ENCODE measurements at regions not wholly inside any gene's neighbourhood (a gene's known extent, or its start where the extent isn't known, plus 50 kb on each side); places are given as distances from the start of the nearest gene placed in this dataset.

DNA sequence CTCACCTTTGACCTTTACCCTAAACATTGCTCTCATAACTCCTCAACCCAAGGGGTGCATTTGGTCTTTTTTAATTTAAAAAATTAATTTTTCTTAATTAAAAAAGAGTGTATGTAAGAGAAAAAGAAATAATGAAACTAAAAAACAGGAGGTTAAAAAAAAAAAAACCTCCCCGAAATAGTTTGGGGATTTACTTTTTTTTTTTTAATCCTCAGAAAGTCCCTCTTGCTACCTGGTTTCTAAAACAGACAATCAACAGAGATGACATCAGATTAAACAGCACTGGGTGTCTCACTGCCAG lies 301.3 kb downstream of the SOX9 start:
- DNase-seq (no peak), ATAC-seq (no peak)
- Mint-ChIP-seq H3K27ac (no peak overlapping the region), H3K4me3 (no peak overlapping the region), H3K36me3 (ENCODE audit: low read depth) (no peaks in the 10 kb centered on the region), H3K9me3 (ENCODE audit: low read depth) (peaks cover 3% of the 10 kb centered on the region), H3K27me3 (peaks cover 7% of the 10 kb centered on the region), H3K4me1 (peaks cover 14% of the 10 kb centered on the region)
- POLR2A ChIA-PET: no interaction called here
- intact Hi-C loops (cut with DNase I, micrococcal nuclease): no loop called here
- CTCF ChIA-PET: no interaction called here

DNA sequence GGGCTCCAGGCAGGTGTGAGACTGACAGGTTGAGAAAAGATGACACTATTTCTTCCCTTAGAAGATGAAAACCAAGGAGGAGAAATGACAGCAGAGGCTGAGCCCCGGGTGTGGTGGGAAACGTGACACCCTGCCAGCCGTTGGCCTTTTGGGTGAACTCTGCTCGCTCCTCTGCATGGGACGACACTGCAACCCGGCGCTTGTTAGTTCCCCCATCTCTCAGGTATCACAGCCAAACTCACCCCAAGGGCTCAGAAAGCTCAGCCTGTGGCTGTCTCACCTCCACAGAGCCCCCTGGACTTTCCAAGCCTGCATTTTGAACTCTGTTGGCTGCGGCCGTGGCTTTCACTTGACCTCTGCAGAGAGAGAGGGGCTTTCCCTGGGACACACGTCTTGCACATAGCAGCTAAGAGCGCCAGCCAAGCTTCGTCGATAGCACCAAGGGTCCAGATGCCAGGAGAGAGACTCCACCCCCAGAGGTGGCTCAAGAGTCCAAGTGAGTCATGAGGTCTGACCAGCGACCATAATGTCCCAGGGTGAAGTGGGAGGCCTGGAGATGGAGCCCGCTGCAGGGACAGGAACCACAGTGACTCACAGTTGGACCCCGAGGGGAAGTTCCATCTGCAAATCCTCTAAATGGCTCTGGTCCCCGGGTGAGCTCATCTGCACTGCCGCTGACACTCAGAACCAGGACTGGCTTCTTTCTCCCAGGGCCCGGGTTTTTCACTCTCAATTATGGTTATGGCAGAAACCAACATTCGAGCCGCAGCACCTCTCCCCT lies 301.9 kb downstream of the SOX9 start:
- peak; percentile 61 for DNase-seq
- Mint-ChIP-seq H3K27ac (no peak overlapping the region), H3K9me3 (ENCODE audit: low read depth) (peaks cover 3% of the 10 kb centered on the region), H3K4me3 (no peak overlapping the region), H3K27me3 (peaks cover 7% of the 10 kb centered on the region), H3K36me3 (ENCODE audit: low read depth) (no peaks in the 10 kb centered on the region), H3K4me1 (peaks cover 14% of the 10 kb centered on the region)
- ChIA-PET POLR2A (no interaction called here), CTCF (no interaction called here)
- ATAC-seq: peak; percentile 56
- intact Hi-C loops (cut with DNase I, micrococcal nuclease): no loop called here

GRCh38 chr17:72423286-72423589 lies 302.4 kb downstream of the SOX9 start:
- Mint-ChIP-seq H3K27ac (no peak overlapping the region), H3K27me3 (peaks cover 7% of the 10 kb centered on the region), H3K36me3 (ENCODE audit: low read depth) (no peaks in the 10 kb centered on the region), H3K4me3 (no peak overlapping the region), H3K4me1 (peaks cover 14% of the 10 kb centered on the region), H3K9me3 (ENCODE audit: low read depth) (peaks cover 1% of the 10 kb centered on the region)
- intact Hi-C loops (cut with DNase I, micrococcal nuclease): no loop called here
- DNase-seq (no peak), ATAC-seq (no peak)
- ChIA-PET POLR2A (no interaction called here), CTCF (no interaction called here)

GRCh38 chr17:72423718-72424117 lies 302.9 kb downstream of the SOX9 start:
- DNase-seq (no peak), ATAC-seq (no peak)
- H3K27ac Mint-ChIP-seq: no peak overlapping the region
- no peak overlapping the region for H3K4me3 Mint-ChIP-seq
- no peaks in the 10 kb centered on the region for H3K9me3 Mint-ChIP-seq (ENCODE audit: low read depth)
- H3K4me1 Mint-ChIP-seq: peaks cover 14% of the 10 kb centered on the region
- no peaks in the 10 kb centered on the region for H3K36me3 Mint-ChIP-seq (ENCODE audit: low read depth)
- CTCF ChIA-PET: no interaction called here
- POLR2A ChIA-PET: no interaction called here
- H3K27me3 Mint-ChIP-seq: peaks cover 7% of the 10 kb centered on the region
- intact Hi-C loops (cut with DNase I, micrococcal nuclease): no loop called here

DNA sequence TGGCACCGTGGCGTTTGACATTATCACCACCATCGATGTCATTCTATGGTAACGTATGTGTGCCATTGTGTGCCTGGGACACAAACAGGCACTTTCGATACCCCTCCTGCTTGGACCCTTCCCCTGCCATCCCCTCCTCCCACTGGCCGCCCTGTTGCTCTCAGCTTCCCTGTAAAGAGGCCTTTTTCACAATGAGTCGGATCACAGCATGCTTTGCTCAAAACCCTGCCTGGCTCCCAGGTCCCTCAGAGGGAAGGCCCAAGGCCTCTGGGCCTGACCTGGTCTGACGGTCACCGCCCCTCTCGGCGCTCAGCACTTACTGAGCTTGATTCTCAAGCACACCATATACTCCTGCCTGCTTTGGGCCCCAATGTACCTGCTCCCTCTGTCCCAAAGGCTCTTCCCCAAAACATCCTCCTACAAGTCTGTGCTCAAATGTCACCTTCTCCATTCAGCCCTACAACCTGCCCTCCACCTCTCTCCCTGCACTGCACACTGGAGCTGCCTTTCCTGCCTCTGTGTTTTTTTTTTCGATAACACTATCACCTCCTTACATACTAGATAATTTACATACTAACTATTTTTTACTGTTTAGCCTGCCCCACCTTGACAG lies 303.8 kb downstream of the SOX9 start:
- Mint-ChIP-seq H3K9me3 (ENCODE audit: low read depth) (no peaks in the 10 kb centered on the region), H3K27ac (no peak overlapping the region), H3K4me3 (no peak overlapping the region), H3K27me3 (peaks cover 7% of the 10 kb centered on the region), H3K36me3 (ENCODE audit: low read depth) (no peaks in the 10 kb centered on the region), H3K4me1 (peaks cover 14% of the 10 kb centered on the region)
- DNase-seq (no peak), ATAC-seq (no peak)
- CTCF ChIA-PET: no interaction called here
- intact Hi-C loops (cut with DNase I, micrococcal nuclease): no loop called here
- POLR2A ChIA-PET: no interaction called here

DNA sequence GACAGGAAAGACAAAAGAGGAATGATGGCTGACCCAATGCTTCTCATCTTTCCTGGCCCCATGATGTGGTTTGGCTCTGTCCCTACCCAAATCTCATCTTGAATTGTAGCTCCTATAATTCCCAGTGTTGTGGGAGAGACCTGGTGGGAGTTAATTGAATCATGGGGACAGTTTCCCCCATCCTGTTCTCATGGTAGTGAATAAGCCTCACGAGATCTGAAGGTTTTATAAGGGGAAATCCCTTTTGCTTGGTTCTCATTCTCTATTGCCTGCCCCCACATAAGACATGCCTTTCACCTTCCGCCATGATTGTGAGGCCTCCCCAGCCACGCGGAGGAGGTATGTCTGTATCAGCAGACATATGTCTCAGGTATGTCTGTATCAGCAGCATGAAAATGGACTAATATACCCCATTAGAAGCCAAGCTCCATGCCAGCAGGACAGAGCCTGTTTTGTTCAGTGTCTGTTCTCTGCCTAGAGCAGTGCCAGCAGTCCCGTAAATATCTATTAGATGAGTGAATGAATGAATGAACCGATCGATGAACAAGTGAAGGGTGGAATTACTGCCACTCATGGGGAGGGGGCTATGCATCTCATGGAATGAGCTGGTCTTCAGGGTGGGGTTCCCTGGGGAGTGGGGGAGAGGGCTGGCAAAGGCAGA lies 304.4 kb downstream of the SOX9 start:
- peak; percentile 16 for DNase-seq
- intact Hi-C loops (cut with DNase I, micrococcal nuclease): no loop called here
- Mint-ChIP-seq H3K9me3 (ENCODE audit: low read depth) (no peaks in the 10 kb centered on the region), H3K36me3 (ENCODE audit: low read depth) (no peaks in the 10 kb centered on the region), H3K4me1 (peaks cover 14% of the 10 kb centered on the region), H3K4me3 (no peak overlapping the region), H3K27ac (no peak overlapping the region), H3K27me3 (peaks cover 7% of the 10 kb centered on the region)
- CTCF ChIA-PET: interaction anchor here (1.0 kb wide), 1 partner anchor 19 kb away, joined by 4 read pairs; no protein-coding TSS in a partner anchor
- no peak for ATAC-seq
- POLR2A ChIA-PET: no interaction called here

DNA sequence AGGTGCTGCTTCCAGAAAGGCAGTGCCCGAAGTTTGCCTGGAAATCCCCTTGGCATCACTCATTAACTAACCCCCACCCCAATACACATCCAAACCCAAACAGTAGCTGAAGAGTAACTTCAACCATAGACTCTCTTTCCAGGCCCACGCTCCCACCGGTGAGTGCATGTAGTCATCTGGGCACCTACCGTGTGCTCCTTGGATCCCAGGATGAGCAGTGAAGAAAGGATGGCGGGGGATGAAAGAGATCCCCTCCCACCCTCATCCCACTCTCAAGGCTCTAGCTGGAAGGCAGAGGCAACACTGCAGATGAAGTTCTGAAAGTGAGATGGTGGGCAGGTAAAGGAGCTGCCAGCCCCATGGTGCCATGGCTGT lies 305.0 kb downstream of the SOX9 start:
- CTCF ChIA-PET: interaction anchor here (1.0 kb wide), 1 partner anchor 19 kb away, joined by 4 read pairs; no protein-coding TSS in a partner anchor
- POLR2A ChIA-PET: no interaction called here
- DNase-seq: no peak
- Mint-ChIP-seq H3K4me3 (no peak overlapping the region), H3K27ac (no peak overlapping the region), H3K4me1 (peaks cover 14% of the 10 kb centered on the region), H3K36me3 (ENCODE audit: low read depth) (no peaks in the 10 kb centered on the region), H3K27me3 (peaks cover 7% of the 10 kb centered on the region), H3K9me3 (ENCODE audit: low read depth) (no peaks in the 10 kb centered on the region)
- no peak for ATAC-seq
- intact Hi-C loops (cut with DNase I, micrococcal nuclease): no loop called here

GRCh38 chr17:72426321-72426720 lies 305.5 kb downstream of the SOX9 start:
- ChIA-PET CTCF (interaction anchor here (1.0 kb wide), 1 partner anchor 18 kb away, joined by 4 read pairs; no protein-coding TSS in a partner anchor), POLR2A (no interaction called here)
- no peak overlapping the region for H3K4me3 Mint-ChIP-seq
- ATAC-seq (no peak), DNase-seq (no peak)
- no peaks in the 10 kb centered on the region for H3K9me3 Mint-ChIP-seq (ENCODE audit: low read depth)
- peaks cover 13% of the 10 kb centered on the region for H3K4me1 Mint-ChIP-seq
- no peak overlapping the region for H3K27ac Mint-ChIP-seq
- H3K27me3 Mint-ChIP-seq: peaks cover 7% of the 10 kb centered on the region
- intact Hi-C loops (cut with DNase I, micrococcal nuclease): no loop called here
- H3K36me3 Mint-ChIP-seq (ENCODE audit: low read depth): no peaks in the 10 kb centered on the region

DNA sequence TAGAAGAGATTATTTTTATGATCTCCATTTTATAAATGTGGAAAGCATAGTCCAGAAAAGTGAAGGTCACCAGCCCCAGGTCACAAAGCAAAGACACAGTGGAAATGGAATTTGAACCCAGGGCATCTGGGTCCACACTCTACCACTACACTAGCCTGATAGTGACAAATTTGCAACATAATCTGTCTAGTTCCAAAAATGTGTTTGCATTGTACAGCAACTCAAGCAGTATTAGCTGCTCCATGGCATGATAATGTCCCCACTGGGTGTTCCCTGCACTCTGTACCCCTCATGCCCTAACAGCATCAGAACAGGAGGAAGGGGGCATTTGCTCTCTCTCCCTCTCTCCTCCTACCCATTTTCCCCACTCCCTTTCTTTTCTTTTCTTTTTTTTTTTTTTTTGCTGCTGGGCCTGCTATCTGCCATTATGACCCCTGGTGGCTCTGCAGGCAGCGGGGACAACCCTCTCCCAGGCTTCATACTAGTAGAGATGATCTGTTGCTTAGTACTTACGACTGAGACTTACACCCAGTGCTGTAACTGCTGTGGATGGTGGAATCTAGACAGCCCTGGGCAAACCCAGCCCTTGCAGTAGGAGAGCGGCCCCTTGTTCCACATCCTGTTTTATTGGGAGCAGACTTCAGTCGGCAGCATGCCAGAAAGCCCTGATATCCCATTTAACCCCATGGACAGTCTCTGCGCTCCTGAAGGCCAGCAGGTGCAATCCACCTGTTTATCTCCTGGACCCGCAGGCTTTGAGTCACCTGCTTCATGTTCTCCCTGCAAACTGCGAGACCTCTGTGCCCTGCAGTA lies 306.3 kb downstream of the SOX9 start:
- Mint-ChIP-seq H3K9me3 (ENCODE audit: low read depth) (no peaks in the 10 kb centered on the region), H3K27ac (no peak overlapping the region), H3K36me3 (ENCODE audit: low read depth) (no peaks in the 10 kb centered on the region), H3K4me3 (no peak overlapping the region), H3K27me3 (peaks cover 7% of the 10 kb centered on the region), H3K4me1 (peaks cover 6% of the 10 kb centered on the region)
- DNase-seq: no peak
- ATAC-seq: no peak
- intact Hi-C loops (cut with DNase I, micrococcal nuclease): no loop called here
- POLR2A ChIA-PET: no interaction called here
- CTCF ChIA-PET: no interaction called here

GRCh38 chr17:72427761-72428109 lies 306.9 kb downstream of the SOX9 start:
- ChIA-PET POLR2A (no interaction called here), CTCF (no interaction called here)
- Mint-ChIP-seq H3K27me3 (peaks cover 7% of the 10 kb centered on the region), H3K4me1 (peaks cover 6% of the 10 kb centered on the region), H3K4me3 (no peak overlapping the region), H3K36me3 (ENCODE audit: low read depth) (no peaks in the 10 kb centered on the region), H3K27ac (no peak overlapping the region), H3K9me3 (ENCODE audit: low read depth) (no peaks in the 10 kb centered on the region)
- DNase-seq (no peak), ATAC-seq (no peak)
- intact Hi-C loops (cut with DNase I, micrococcal nuclease): no loop called here

- CTCF ChIA-PET: interaction anchor here (0.6 kb wide), 1 partner anchor 296 kb away, joined by 3 read pairs; no protein-coding TSS in a partner anchor
- ATAC-seq (no peak), DNase-seq (no peak)
- no peaks in the 10 kb centered on the region for H3K36me3 Mint-ChIP-seq (ENCODE audit: low read depth)
- no peak overlapping the region for H3K27ac Mint-ChIP-seq
- H3K27me3 Mint-ChIP-seq: peaks cover 7% of the 10 kb centered on the region
- intact Hi-C loops (cut with DNase I, micrococcal nuclease): no loop called here
- peaks cover 2% of the 10 kb centered on the region for H3K4me1 Mint-ChIP-seq
- POLR2A ChIA-PET: no interaction called here
- no peaks in the 10 kb centered on the region for H3K9me3 Mint-ChIP-seq (ENCODE audit: low read depth)
- no peak overlapping the region for H3K4me3 Mint-ChIP-seq
These were observed 308.3 kb downstream of the SOX9 start for GRCh38 chr17:72429066-72429638.

Measured in activated CD4-positive, alpha-beta T cell treated with anti-CD3 and anti-CD28 coated beads for 36 hours (primary cell).